Uterus (tissue), 3 donors: ENCODE measurements at regions not wholly inside any gene's neighbourhood (a gene's known extent, or its start where the extent isn't known, plus 50 kb on each side); places are given as distances from the start of the nearest gene placed in this dataset.

ENCODE experiments used
- DNase-seq, 2 donors: peaks; one replicate each; pipeline ENCODE4 v3.0.0-alpha.2; 2019 to 2020
- H3K27ac ChIP-seq, 2 donors: fragments of 200-600 bp; sonication (generic); 1 replicate in 1 of 2; 2 replicates in 1 of 2; pipeline ENCODE4 v1.5.1; 2016 to 2018
- H3K27me3 ChIP-seq, 2 donors: fragments of 200-600 bp; sonication (generic); one replicate each; pipeline ENCODE4 v1.5.1; 2018 to 2019; ENCODE audit warnings: control low read depth in 1 of 2
- H3K36me3 ChIP-seq, 2 donors: fragments of 200-600 bp; sonication (generic); one replicate each; pipeline ENCODE4 v1.5.1; 2019; ENCODE audit warnings: control low read depth in 1 of 2
- H3K4me1 ChIP-seq, 2 donors: fragments of 200-600 bp; sonication (generic); one replicate each; pipeline ENCODE4 v1.5.1; 2018 to 2019; ENCODE audit warnings: control low read depth in 1 of 2
- H3K4me3 ChIP-seq, 2 donors: fragments of 200-600 bp; sonication (generic); 1 replicate in 1 of 2; 2 replicates in 1 of 2; pipeline ENCODE4 v1.5.1; 2018 to 2019; ENCODE audit warnings: mild to moderate bottlenecking in 1 of 2
- H3K9me3 ChIP-seq, 2 donors: fragments of 200-600 bp; sonication (generic); one replicate each; pipeline ENCODE4 v1.5.1; 2019; ENCODE audit warnings: control low read depth in 1 of 2
- CTCF ChIP-seq, 4 experiments: fragments of 200-600 bp in 2 of 4; fragments of 450-650 bp in 2 of 4; sonication (generic) in 2 of 4; IDR thresholded peaks; one replicate each; pipeline ENCODE4 v1.5.1; 2016 to 2019; ENCODE audit warnings: antibody characterized with exemption in 4 of 4, mild to moderate bottlenecking in 2 of 4, moderate library complexity in 1 of 4
- POLR2A ChIP-seq, 2 donors: fragments of 450-650 bp; IDR thresholded peaks; one replicate each; pipeline ENCODE4 v1.6.1; 2016; ENCODE audit warnings: antibody characterized with exemption in 2 of 2, mild to moderate bottlenecking in 1 of 2, moderate library complexity in 1 of 2
- intact Hi-C: fragments of 100-400 bp; cut with DNase I; formaldehyde crosslinking; loops from one replicate; pipeline ENCODE4 v1.15.1; 2023; ENCODE audit warnings: low total_unique reads
- donor health status: DM: yes; HTN: yes; CAD: no.

- no peaks in the 10 kb centered on the region for H3K27me3 ChIP-seq
- TF ChIP-seq POLR2A (IDR thresholded peaks at IDR 0.05): no peak
- TF ChIP-seq CTCF (IDR thresholded peaks at IDR 0.05): no peak
- intact Hi-C loops: no loop called here
- H3K9me3 ChIP-seq: no peaks in the 10 kb centered on the region
- no peaks in the 10 kb centered on the region for H3K4me1 ChIP-seq
- no peak overlapping the region for H3K27ac ChIP-seq
- no peaks in the 10 kb centered on the region for H3K36me3 ChIP-seq
- no peak overlapping the region for H3K4me3 ChIP-seq
- no peak for DNase-seq
Observed at GRCh38 chr12:103166949-103167348, 209.5 kb downstream of the ASCL1 start.

- no peak for DNase-seq
- Histone ChIP-seq H3K27me3 (no peaks in the 10 kb centered on the region), H3K4me1 (no peaks in the 10 kb centered on the region), H3K27ac (no peak overlapping the region), H3K9me3 (no peaks in the 10 kb centered on the region), H3K4me3 (no peak overlapping the region), H3K36me3 (no peaks in the 10 kb centered on the region)
- intact Hi-C loops: no loop called here
- TF ChIP-seq POLR2A (IDR thresholded peaks at IDR 0.05) (no peak), CTCF (IDR thresholded peaks at IDR 0.05) (no peak)
Observed at GRCh38 chr12:103172447-103173112, 215.1 kb downstream of the ASCL1 start.

GRCh38 chr12:103175625-103176024, 218.2 kb downstream of the ASCL1 start:
- H3K4me3 ChIP-seq: no peak overlapping the region
- intact Hi-C loops: no loop called here
- no peak for TF ChIP-seq POLR2A (IDR thresholded peaks at IDR 0.05)
- H3K27ac ChIP-seq: no peak overlapping the region
- no peaks in the 10 kb centered on the region for H3K36me3 ChIP-seq
- no peak for DNase-seq
- H3K4me1 ChIP-seq: no peaks in the 10 kb centered on the region
- H3K27me3 ChIP-seq: no peaks in the 10 kb centered on the region
- no peaks in the 10 kb centered on the region for H3K9me3 ChIP-seq

GRCh38 chr12:103177639-103178255, 220.3 kb downstream of the ASCL1 start:
- Histone ChIP-seq H3K36me3 (no peaks in the 10 kb centered on the region), H3K4me3 (no peak overlapping the region), H3K4me1 (no peaks in the 10 kb centered on the region), H3K27me3 (no peaks in the 10 kb centered on the region), H3K27ac (no peak overlapping the region), H3K9me3 (no peaks in the 10 kb centered on the region)
- DNase-seq: no peak
- intact Hi-C loops: no loop called here
- no peak for TF ChIP-seq CTCF (IDR thresholded peaks at IDR 0.05)
- TF ChIP-seq POLR2A (IDR thresholded peaks at IDR 0.05): no peak

GRCh38 chr12:103178366-103179080, 221.0 kb downstream of the ASCL1 start:
- Histone ChIP-seq H3K27me3 (no peaks in the 10 kb centered on the region), H3K4me3 (no peak overlapping the region), H3K27ac (no peak overlapping the region), H3K36me3 (no peaks in the 10 kb centered on the region), H3K4me1 (no peaks in the 10 kb centered on the region), H3K9me3 (no peaks in the 10 kb centered on the region)
- DNase-seq: no peak
- intact Hi-C loops: no loop called here
- TF ChIP-seq CTCF (IDR thresholded peaks at IDR 0.05) (no peak), POLR2A (IDR thresholded peaks at IDR 0.05) (no peak)
